Keratinocyte (primary cell): ENCODE measurements at regions not wholly inside any gene's neighbourhood (a gene's known extent, or its start where the extent isn't known, plus 50 kb on each side); places are given as distances from the start of the nearest gene placed in this dataset.

Experiments
- DNase-seq: peaks from one replicate; pipeline ENCODE4 v3.0.0-alpha.2; 2011; ENCODE audit warnings: low read depth, missing footprints, low spot score
- FAIRE-seq: peaks from 2 replicates; lab custom pipeline; 2011; peaks lifted over from hg19 to GRCh38; lab: Jason Lieb, UNC
- H2AFZ ChIP-seq: 2 replicates; pipeline ENCODE4 v1.6.0; 2012; ENCODE audit warnings: low read length, control low read depth, inconsistent platforms; ENCODE audit not compliant: control insufficient read depth
- H3K27ac ChIP-seq: 2 replicates; pipeline ENCODE4 v1.5.1; 2011; ENCODE audit warnings: low read length; ENCODE audit not compliant: control insufficient read depth, insufficient read depth
- H3K27me3 ChIP-seq: 3 replicates; pipeline ENCODE4 v1.6.0; 2011; ENCODE audit warnings: low read length; ENCODE audit not compliant: control insufficient read depth, insufficient read depth; ENCODE audit errors: extremely low read depth
- H3K36me3 ChIP-seq, 2 experiments: 2 replicates in 1 of 2; 3 replicates in 1 of 2; pipeline ENCODE4 v1.5.1; 2011; ENCODE audit warnings: low read length in 2 of 2, mild to moderate bottlenecking in 1 of 2; ENCODE audit not compliant: control insufficient read depth in 2 of 2, insufficient read depth in 2 of 2; ENCODE audit errors: extremely low read depth in 1 of 2
- H3K4me1 ChIP-seq: 3 replicates; pipeline ENCODE4 v1.5.1; 2011; ENCODE audit warnings: low read length; ENCODE audit not compliant: control insufficient read depth, insufficient read depth; ENCODE audit errors: extremely low read depth
- H3K4me2 ChIP-seq: 3 replicates; pipeline ENCODE4 v1.6.0; 2011; ENCODE audit warnings: low read depth, low read length; ENCODE audit not compliant: control insufficient read depth, insufficient read depth; ENCODE audit errors: extremely low read depth
- H3K4me3 ChIP-seq, 3 experiments: fragments of 200-600 bp in 1 of 3; sonication (generic) in 1 of 3; 2 replicates in 2 of 3; 3 replicates in 1 of 3; pipeline ENCODE4 v1.5.1; 2011 to 2016; ENCODE audit warnings: low read length in 3 of 3, mild to moderate bottlenecking in 3 of 3, control low read depth in 2 of 3, inconsistent platforms in 1 of 3, low read depth in 1 of 3, mixed read lengths in 1 of 3, mixed run types in 1 of 3, moderate library complexity in 1 of 3; ENCODE audit not compliant: control insufficient read depth in 2 of 3, insufficient read depth in 2 of 3; ENCODE audit errors: extremely low read depth in 1 of 3
- H3K79me2 ChIP-seq: 2 replicates; pipeline ENCODE4 v1.6.0; 2012; ENCODE audit warnings: low read length; ENCODE audit not compliant: control insufficient read depth, insufficient read depth
- H3K9ac ChIP-seq: 3 replicates; pipeline ENCODE4 v1.6.0; 2011; ENCODE audit warnings: low read length; ENCODE audit not compliant: control insufficient read depth, insufficient read depth; ENCODE audit errors: extremely low read depth
- H3K9me1 ChIP-seq: 3 replicates; pipeline ENCODE4 v1.6.0; 2011; ENCODE audit warnings: low read length; ENCODE audit not compliant: control insufficient read depth, insufficient read depth; ENCODE audit errors: extremely low read depth
- H3K9me3 ChIP-seq: 2 replicates; pipeline ENCODE4 v1.5.1; 2012; ENCODE audit warnings: low read depth, low read length; ENCODE audit not compliant: control insufficient read depth
- H4K20me1 ChIP-seq: 3 replicates; pipeline ENCODE4 v1.6.0; 2011; ENCODE audit warnings: low read length; ENCODE audit not compliant: control insufficient read depth, insufficient read depth; ENCODE audit errors: extremely low read depth
- CTCF ChIP-seq, 3 experiments: IDR thresholded peaks in 1 of 3; conservative IDR thresholded peaks in 1 of 3; optimal IDR thresholded peaks in 1 of 3; 2 replicates in 2 of 3; 3 replicates in 1 of 3; pipeline versions ENCODE3 to v1.5.1; 2011; ENCODE audit warnings: low read length in 3 of 3, mild to moderate bottlenecking in 3 of 3, moderate library complexity in 2 of 3, control low read depth in 1 of 3, inconsistent platforms in 1 of 3; ENCODE audit not compliant: insufficient read depth in 2 of 3; ENCODE audit errors: extremely low read depth in 1 of 3
- EZH2 ChIP-seq: IDR thresholded peaks from one replicate; pipeline ENCODE4 v1.6.1; 2012; ENCODE audit warnings: inconsistent platforms, mild to moderate bottlenecking, low read length, moderate library complexity
- dilution Hi-C: fragments of 300-500 bp; cut with MboI; formaldehyde crosslinking; loops from one replicate; pipeline ENCODE4 v1.7.0; 2020; ENCODE audit warnings: low sequenced_read_pairs; ENCODE audit not compliant: extremely low pct_ligation_motif_present

GRCh38 chr13:108120302-108120701 lies 95.0 kb downstream of the LIG4 start:
- Histone ChIP-seq H3K9me1 (no peaks in the 10 kb centered on the region), H3K4me1 (no peaks in the 10 kb centered on the region), H3K4me3 (no peak overlapping the region), H3K4me2 (no peak overlapping the region), H3K36me3 (no peaks in the 10 kb centered on the region), H3K9ac (no peak overlapping the region), H3K27me3 (no peaks in the 10 kb centered on the region), H3K9me3 (no peaks in the 10 kb centered on the region), H3K79me2 (no peaks in the 10 kb centered on the region), H2AFZ (no peak overlapping the region), H3K27ac (no peak overlapping the region), H4K20me1 (no peaks in the 10 kb centered on the region)
- TF ChIP-seq CTCF (optimal IDR thresholded peaks at IDR 0.05 in 1 of 3, IDR thresholded peaks at IDR 0.05 in 1 of 3, conservative IDR thresholded peaks at IDR 0.05 in 1 of 3; ENCODE audit: extremely low read depth in 1 of 3, insufficient read depth in 2 of 3, low read length in 3 of 3) = no peak
- TF ChIP-seq EZH2 = no peak
- DNase-seq (no peak), FAIRE-seq (no peak)
- dilution Hi-C loops = no loop called here

- H3K27ac ChIP-seq = no peak overlapping the region
- H3K9me1 ChIP-seq = no peaks in the 10 kb centered on the region
- H2AFZ ChIP-seq = no peak overlapping the region
- no peaks in the 10 kb centered on the region for H4K20me1 ChIP-seq
- no peaks in the 10 kb centered on the region for H3K36me3 ChIP-seq
- no peak for FAIRE-seq
- H3K9ac ChIP-seq = no peak overlapping the region
- H3K79me2 ChIP-seq = no peaks in the 10 kb centered on the region
- dilution Hi-C loops = no loop called here
- H3K27me3 ChIP-seq = no peaks in the 10 kb centered on the region
- no peaks in the 10 kb centered on the region for H3K4me1 ChIP-seq
- DNase-seq = no peak
- no peak overlapping the region for H3K4me2 ChIP-seq
- no peak for TF ChIP-seq CTCF (optimal IDR thresholded peaks at IDR 0.05 in 1 of 3, IDR thresholded peaks at IDR 0.05 in 1 of 3, conservative IDR thresholded peaks at IDR 0.05 in 1 of 3; ENCODE audit: extremely low read depth in 1 of 3, insufficient read depth in 2 of 3, low read length in 3 of 3)
- no peak for TF ChIP-seq EZH2
- no peak overlapping the region for H3K4me3 ChIP-seq
- no peaks in the 10 kb centered on the region for H3K9me3 ChIP-seq
Observed at GRCh38 chr13:108115738-108116137, 99.6 kb downstream of the LIG4 start.
